ENCODE measurements at regions not wholly inside any gene's neighbourhood (a gene's known extent, or its start where the extent isn't known, plus 50 kb on each side); places are given as distances from the start of the nearest gene placed in this dataset.

GRCh38 chr5:108516785-108517184 lies 134.9 kb upstream of the FBXL17 start:
- TF ChIP-seq CTCF (IDR thresholded peaks at IDR 0.05; ENCODE audit: extremely low read depth, low read depth, low read length) = no peak
- no peaks in the 10 kb centered on the region for H3K79me2 ChIP-seq (ENCODE audit: insufficient read depth, low read length)
- no peak overlapping the region for H3K4me2 ChIP-seq (ENCODE audit: insufficient read depth, low read length)

GRCh38 chr5:108515517-108516105 lies 133.7 kb upstream of the FBXL17 start:
- Histone ChIP-seq H3K27ac (ENCODE audit: low read depth, low read length) (no peak overlapping the region), H3K4me2 (ENCODE audit: insufficient read depth, low read length) (no peak overlapping the region), H3K4me1 (ENCODE audit: insufficient read depth, low read length) (no peaks in the 10 kb centered on the region), H3K36me3 (ENCODE audit: insufficient read depth, low read length) (no peaks in the 10 kb centered on the region), H3K79me2 (ENCODE audit: insufficient read depth, low read length) (no peaks in the 10 kb centered on the region), H3K27me3 (ENCODE audit: insufficient read depth, low read length) (peaks cover 8% of the 10 kb centered on the region), H3K9me3 (ENCODE audit: low read depth, low read length) (no peaks in the 10 kb centered on the region), H3K4me3 (ENCODE audit: insufficient read depth, low read length) (no peak overlapping the region), H2AFZ (ENCODE audit: low read length) (no peak overlapping the region), H4K20me1 (ENCODE audit: insufficient read depth, low read length) (no peaks in the 10 kb centered on the region)
- no peak for TF ChIP-seq CTCF (IDR thresholded peaks at IDR 0.05; ENCODE audit: extremely low read depth, low read depth, low read length)
- DNase-seq (ENCODE audit: insufficient read length, low spot score, missing footprints) = no peak

More at GRCh38 chr5:108516785-108517184, 134.9 kb upstream of the FBXL17 start:
- H4K20me1 ChIP-seq (ENCODE audit: insufficient read depth, low read length) = no peaks in the 10 kb centered on the region
- no peaks in the 10 kb centered on the region for H3K4me1 ChIP-seq (ENCODE audit: insufficient read depth, low read length)
- peaks cover 5% of the 10 kb centered on the region for H3K27me3 ChIP-seq (ENCODE audit: insufficient read depth, low read length)
- no peak overlapping the region for H2AFZ ChIP-seq (ENCODE audit: low read length)
- no peak overlapping the region for H3K27ac ChIP-seq (ENCODE audit: low read depth, low read length)
- H3K36me3 ChIP-seq (ENCODE audit: insufficient read depth, low read length) = no peaks in the 10 kb centered on the region
- H3K9me3 ChIP-seq (ENCODE audit: low read depth, low read length) = no peaks in the 10 kb centered on the region
- no peak for DNase-seq (ENCODE audit: insufficient read length, low spot score, missing footprints)
- H3K4me3 ChIP-seq (ENCODE audit: insufficient read depth, low read length) = no peak overlapping the region

- no peak for TF ChIP-seq CTCF (IDR thresholded peaks at IDR 0.05; ENCODE audit: extremely low read depth, low read depth, low read length)
- Histone ChIP-seq H3K36me3 (ENCODE audit: insufficient read depth, low read length) (no peaks in the 10 kb centered on the region), H3K27ac (ENCODE audit: low read depth, low read length) (no peak overlapping the region), H2AFZ (ENCODE audit: low read length) (no peak overlapping the region), H3K4me3 (ENCODE audit: insufficient read depth, low read length) (no peak overlapping the region), H3K79me2 (ENCODE audit: insufficient read depth, low read length) (no peaks in the 10 kb centered on the region), H3K4me2 (ENCODE audit: insufficient read depth, low read length) (no peak overlapping the region), H3K4me1 (ENCODE audit: insufficient read depth, low read length) (no peaks in the 10 kb centered on the region), H4K20me1 (ENCODE audit: insufficient read depth, low read length) (no peaks in the 10 kb centered on the region), H3K9me3 (ENCODE audit: low read depth, low read length) (no peaks in the 10 kb centered on the region), H3K27me3 (ENCODE audit: insufficient read depth, low read length) (peaks cover 3% of the 10 kb centered on the region)
- DNase-seq (ENCODE audit: insufficient read length, low spot score, missing footprints) = no peak
Measured at GRCh38 chr5:108508979-108509378, 127.1 kb upstream of the FBXL17 start.

- H2AFZ ChIP-seq (ENCODE audit: low read length) = no peak overlapping the region
Measured at GRCh38 chr5:108507631-108508030, 125.7 kb upstream of the FBXL17 start.

More at GRCh38 chr5:108507631-108508030, 125.7 kb upstream of the FBXL17 start:
- no peak overlapping the region for H3K4me2 ChIP-seq (ENCODE audit: insufficient read depth, low read length)
- no peaks in the 10 kb centered on the region for H3K36me3 ChIP-seq (ENCODE audit: insufficient read depth, low read length)
- H3K4me3 ChIP-seq (ENCODE audit: insufficient read depth, low read length) = no peak overlapping the region
- no peak overlapping the region for H3K27ac ChIP-seq (ENCODE audit: low read depth, low read length)
- DNase-seq (ENCODE audit: insufficient read length, low spot score, missing footprints) = no peak
- H3K4me1 ChIP-seq (ENCODE audit: insufficient read depth, low read length) = no peaks in the 10 kb centered on the region
- TF ChIP-seq CTCF (IDR thresholded peaks at IDR 0.05; ENCODE audit: extremely low read depth, low read depth, low read length) = no peak
- H3K79me2 ChIP-seq (ENCODE audit: insufficient read depth, low read length) = no peaks in the 10 kb centered on the region
- no peaks in the 10 kb centered on the region for H4K20me1 ChIP-seq (ENCODE audit: insufficient read depth, low read length)
- peaks cover 3% of the 10 kb centered on the region for H3K27me3 ChIP-seq (ENCODE audit: insufficient read depth, low read length)
- no peaks in the 10 kb centered on the region for H3K9me3 ChIP-seq (ENCODE audit: low read depth, low read length)

All from osteoblast (primary cell).